ENCODE measurements at regions not wholly inside any gene's neighbourhood (a gene's known extent, or its start where the extent isn't known, plus 50 kb on each side); places are given as distances from the start of the nearest gene placed in this dataset.

DNA sequence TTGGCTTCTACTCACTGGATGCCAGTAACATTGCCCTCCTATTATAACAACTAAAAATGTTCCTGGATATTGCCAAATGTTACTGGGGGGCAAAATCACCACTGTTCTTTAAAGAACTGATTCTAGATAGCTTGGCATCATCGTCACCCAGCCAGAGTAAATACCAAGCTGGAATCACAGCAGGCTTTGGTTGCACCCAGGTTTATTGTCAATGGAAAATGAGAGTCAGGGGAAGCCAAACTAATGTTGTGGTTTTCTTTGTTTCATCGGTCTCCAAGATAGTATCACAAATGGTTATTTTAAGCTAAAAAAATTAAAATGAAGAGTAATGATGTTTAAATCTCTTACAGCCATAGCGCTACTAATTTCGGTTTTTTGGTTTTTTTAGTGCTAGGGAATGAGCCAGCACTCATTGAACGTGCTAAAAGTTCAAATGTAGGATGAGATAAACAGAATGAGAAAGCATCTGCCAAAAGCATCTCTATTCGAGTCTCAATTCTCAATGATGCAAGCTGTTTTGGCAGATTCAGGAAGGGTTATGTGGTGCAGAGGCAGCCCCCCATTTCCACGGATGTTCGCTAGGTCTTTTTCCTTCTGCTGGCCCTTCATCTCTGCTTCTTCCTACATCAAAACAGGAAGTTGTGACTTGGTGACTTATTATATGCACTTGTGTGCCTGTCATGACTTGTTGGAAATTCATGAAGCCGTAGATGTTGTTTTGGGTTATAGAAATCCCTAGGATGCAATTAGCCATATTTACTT lies 558.0 kb downstream of the EBF1 start:
- no peaks in the 10 kb centered on the region for H3K9me3 ChIP-seq (ENCODE audit: control insufficient read depth, insufficient read depth, low read depth, low read length)
- no peaks in the 10 kb centered on the region for H3K79me2 ChIP-seq (ENCODE audit: control insufficient read depth, insufficient read depth, low read length)
- H3K27me3 ChIP-seq (ENCODE audit: control insufficient read depth, insufficient read depth, low read length): peaks cover 3% of the 10 kb centered on the region
- no peak overlapping the region for H3K27ac ChIP-seq (ENCODE audit: insufficient read depth, low read length)
- H2AFZ ChIP-seq (ENCODE audit: low read length): no peak overlapping the region
- no peaks in the 10 kb centered on the region for H3K4me1 ChIP-seq (ENCODE audit: control insufficient read depth, extremely low read depth, insufficient read depth, low read length)
- no peaks in the 10 kb centered on the region for H3K36me3 ChIP-seq (ENCODE audit: control insufficient read depth, insufficient read depth, low read length)
- H3K9ac ChIP-seq (ENCODE audit: insufficient read depth, low read length): no peak overlapping the region
- no peak overlapping the region for H3K4me2 ChIP-seq (ENCODE audit: extremely low read depth, insufficient read depth, low read length)
- DNase-seq (ENCODE audit: low read depth in 2 of 2): no peak
- no peaks in the 10 kb centered on the region for H4K20me1 ChIP-seq (ENCODE audit: control insufficient read depth, extremely low read depth, insufficient read depth, low read length)
- no peak overlapping the region for H3K4me3 ChIP-seq (replicated peaks in 1 of 4; ENCODE audit: control extremely low read depth in 1 of 4, insufficient read depth in 1 of 4, low read depth in 3 of 4, low read length in 4 of 4)
- TF ChIP-seq, protein P1, sequence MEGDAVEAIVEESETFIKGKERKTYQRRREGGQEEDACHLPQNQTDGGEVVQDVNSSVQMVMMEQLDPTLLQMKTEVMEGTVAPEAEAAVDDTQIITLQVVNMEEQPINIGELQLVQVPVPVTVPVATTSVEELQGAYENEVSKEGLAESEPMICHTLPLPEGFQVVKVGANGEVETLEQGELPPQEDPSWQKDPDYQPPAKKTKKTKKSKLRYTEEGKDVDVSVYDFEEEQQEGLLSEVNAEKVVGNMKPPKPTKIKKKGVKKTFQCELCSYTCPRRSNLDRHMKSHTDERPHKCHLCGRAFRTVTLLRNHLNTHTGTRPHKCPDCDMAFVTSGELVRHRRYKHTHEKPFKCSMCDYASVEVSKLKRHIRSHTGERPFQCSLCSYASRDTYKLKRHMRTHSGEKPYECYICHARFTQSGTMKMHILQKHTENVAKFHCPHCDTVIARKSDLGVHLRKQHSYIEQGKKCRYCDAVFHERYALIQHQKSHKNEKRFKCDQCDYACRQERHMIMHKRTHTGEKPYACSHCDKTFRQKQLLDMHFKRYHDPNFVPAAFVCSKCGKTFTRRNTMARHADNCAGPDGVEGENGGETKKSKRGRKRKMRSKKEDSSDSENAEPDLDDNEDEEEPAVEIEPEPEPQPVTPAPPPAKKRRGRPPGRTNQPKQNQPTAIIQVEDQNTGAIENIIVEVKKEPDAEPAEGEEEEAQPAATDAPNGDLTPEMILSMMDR (conservative IDR thresholded peaks at IDR 0.05 in 1 of 2, IDR thresholded peaks at IDR 0.05 in 1 of 2; ENCODE audit: low read depth in 1 of 2, low read length in 2 of 2): no peak
- TF ChIP-seq EZH2 (IDR thresholded peaks at IDR 0.05; ENCODE audit: low read length, missing control alignments): no peak

DNA sequence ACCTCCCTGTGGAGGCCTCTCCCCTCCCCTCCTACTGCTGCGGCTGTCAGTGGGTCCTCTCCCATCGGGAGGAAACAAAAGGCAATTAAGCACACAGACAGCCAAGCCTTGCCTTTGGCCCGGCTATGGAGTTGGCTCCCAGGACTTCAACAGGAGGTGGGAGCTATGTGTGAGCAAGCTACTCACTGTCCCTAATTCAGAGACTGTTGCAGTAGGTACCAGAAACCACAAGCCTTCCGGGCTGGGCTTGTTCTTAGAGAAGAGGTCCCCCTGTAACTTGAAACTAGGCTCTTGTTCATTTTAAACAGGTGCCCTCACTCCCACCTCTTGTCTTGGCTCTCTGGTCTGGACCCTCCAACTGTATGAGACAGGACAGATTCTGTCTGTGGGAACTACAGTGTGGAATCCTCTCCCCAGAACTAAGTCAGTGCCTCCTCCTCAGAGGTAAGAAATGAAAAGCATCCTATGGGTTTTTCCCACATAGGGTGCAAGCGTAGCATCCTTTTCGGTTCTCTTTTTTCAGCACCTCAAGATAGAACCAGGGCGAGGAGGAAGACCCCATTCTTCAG lies 561.1 kb downstream of the EBF1 start:
- no peak overlapping the region for H2AFZ ChIP-seq (ENCODE audit: low read length)
- DNase-seq (ENCODE audit: low read depth in 2 of 2): no peak
- H3K4me3 ChIP-seq (replicated peaks in 1 of 4; ENCODE audit: control extremely low read depth in 1 of 4, insufficient read depth in 1 of 4, low read depth in 3 of 4, low read length in 4 of 4): no peak overlapping the region
- no peaks in the 10 kb centered on the region for H3K79me2 ChIP-seq (ENCODE audit: control insufficient read depth, insufficient read depth, low read length)
- H3K9ac ChIP-seq (ENCODE audit: insufficient read depth, low read length): no peak overlapping the region
- no peaks in the 10 kb centered on the region for H3K4me1 ChIP-seq (ENCODE audit: control insufficient read depth, extremely low read depth, insufficient read depth, low read length)
- peaks cover 3% of the 10 kb centered on the region for H3K27me3 ChIP-seq (ENCODE audit: control insufficient read depth, insufficient read depth, low read length)
- H3K36me3 ChIP-seq (ENCODE audit: control insufficient read depth, insufficient read depth, low read length): no peaks in the 10 kb centered on the region
- TF ChIP-seq, protein P1 (conservative IDR thresholded peaks at IDR 0.05 in 1 of 2, IDR thresholded peaks at IDR 0.05 in 1 of 2; ENCODE audit: low read depth in 1 of 2, low read length in 2 of 2): no peak
- TF ChIP-seq EZH2 (IDR thresholded peaks at IDR 0.05; ENCODE audit: low read length, missing control alignments): no peak
- H3K4me2 ChIP-seq (ENCODE audit: extremely low read depth, insufficient read depth, low read length): no peak overlapping the region
- H3K9me3 ChIP-seq (ENCODE audit: control insufficient read depth, insufficient read depth, low read depth, low read length): no peaks in the 10 kb centered on the region
- no peak overlapping the region for H3K27ac ChIP-seq (ENCODE audit: insufficient read depth, low read length)
- no peaks in the 10 kb centered on the region for H4K20me1 ChIP-seq (ENCODE audit: control insufficient read depth, extremely low read depth, insufficient read depth, low read length)

DNA sequence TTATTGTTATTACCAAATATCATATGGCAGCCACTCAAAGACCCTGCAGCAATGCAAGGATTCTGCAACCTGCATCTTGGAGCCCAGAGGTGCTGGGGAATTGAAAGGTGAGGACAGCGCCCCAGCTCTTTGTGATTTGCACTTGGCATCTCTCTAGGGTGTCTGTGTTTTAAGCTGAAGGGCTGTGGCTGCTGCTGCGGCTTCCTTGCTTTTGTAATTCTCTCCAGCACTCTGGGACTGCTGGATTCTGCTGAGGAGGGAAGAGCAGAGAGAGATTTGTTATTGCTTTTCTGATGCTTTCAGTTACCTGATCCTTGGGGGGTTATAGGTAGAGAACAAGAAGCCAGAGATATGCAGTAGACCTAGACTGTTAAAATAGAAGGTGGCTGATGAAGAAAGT lies 562.4 kb downstream of the EBF1 start:
- Histone ChIP-seq H3K4me2 (ENCODE audit: extremely low read depth, insufficient read depth, low read length) (no peak overlapping the region), H3K79me2 (ENCODE audit: control insufficient read depth, insufficient read depth, low read length) (no peaks in the 10 kb centered on the region), H3K27ac (ENCODE audit: insufficient read depth, low read length) (no peak overlapping the region), H4K20me1 (ENCODE audit: control insufficient read depth, extremely low read depth, insufficient read depth, low read length) (no peaks in the 10 kb centered on the region), H3K27me3 (ENCODE audit: control insufficient read depth, insufficient read depth, low read length) (peaks cover 3% of the 10 kb centered on the region), H3K9me3 (ENCODE audit: control insufficient read depth, insufficient read depth, low read depth, low read length) (no peaks in the 10 kb centered on the region), H3K4me3 (replicated peaks in 1 of 4; ENCODE audit: control extremely low read depth in 1 of 4, insufficient read depth in 1 of 4, low read depth in 3 of 4, low read length in 4 of 4) (no peak overlapping the region), H3K4me1 (ENCODE audit: control insufficient read depth, extremely low read depth, insufficient read depth, low read length) (no peaks in the 10 kb centered on the region), H3K9ac (ENCODE audit: insufficient read depth, low read length) (no peak overlapping the region), H3K36me3 (ENCODE audit: control insufficient read depth, insufficient read depth, low read length) (no peaks in the 10 kb centered on the region), H2AFZ (ENCODE audit: low read length) (no peak overlapping the region)
- TF ChIP-seq, protein P1 (conservative IDR thresholded peaks at IDR 0.05 in 1 of 2, IDR thresholded peaks at IDR 0.05 in 1 of 2; ENCODE audit: low read depth in 1 of 2, low read length in 2 of 2): no peak
- TF ChIP-seq EZH2 (IDR thresholded peaks at IDR 0.05; ENCODE audit: low read length, missing control alignments): no peak
- DNase-seq (ENCODE audit: low read depth in 2 of 2): no peak
